ENCODE measurements at regions not wholly inside any gene's neighbourhood (a gene's known extent, or its start where the extent isn't known, plus 50 kb on each side); places are given as distances from the start of the nearest gene placed in this dataset.
A peak's percentile ranks its signal among the peaks of the same experiment; 100 is the strongest.

- TF ChIP-seq, protein P1, sequence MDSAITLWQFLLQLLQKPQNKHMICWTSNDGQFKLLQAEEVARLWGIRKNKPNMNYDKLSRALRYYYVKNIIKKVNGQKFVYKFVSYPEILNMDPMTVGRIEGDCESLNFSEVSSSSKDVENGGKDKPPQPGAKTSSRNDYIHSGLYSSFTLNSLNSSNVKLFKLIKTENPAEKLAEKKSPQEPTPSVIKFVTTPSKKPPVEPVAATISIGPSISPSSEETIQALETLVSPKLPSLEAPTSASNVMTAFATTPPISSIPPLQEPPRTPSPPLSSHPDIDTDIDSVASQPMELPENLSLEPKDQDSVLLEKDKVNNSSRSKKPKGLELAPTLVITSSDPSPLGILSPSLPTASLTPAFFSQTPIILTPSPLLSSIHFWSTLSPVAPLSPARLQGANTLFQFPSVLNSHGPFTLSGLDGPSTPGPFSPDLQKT (CRISPR knock-in tag; IDR thresholded peaks at IDR 0.05; ENCODE audit: borderline replicate concordance): no peak
- TF ChIP-seq ZKSCAN5 (CRISPR knock-in tag; IDR thresholded peaks at IDR 0.05): no peak
- no peak for TF ChIP-seq NPAS2 (CRISPR knock-in tag; IDR thresholded peaks at IDR 0.05; ENCODE audit: borderline replicate concordance)
- no peak for TF ChIP-seq ZNF234 (CRISPR knock-in tag; conservative IDR thresholded peaks at IDR 0.05)
- no peak for TF ChIP-seq NR2F1 (CRISPR knock-in tag; IDR thresholded peaks at IDR 0.05)
- peak; percentile 58 for TF ChIP-seq ZNF746 (CRISPR knock-in tag; IDR thresholded peaks at IDR 0.05)
- peak; percentile 12; the same call in 1 of the 2 replicates for TF ChIP-seq ZNF317 (CRISPR knock-in tag; IDR thresholded peaks at IDR 0.05)
- TF ChIP-seq THAP11 (CRISPR knock-in tag; IDR thresholded peaks at IDR 0.05): no peak
- peak; percentile 6; the same call in 1 of the 2 replicates for TF ChIP-seq PHF8 (CRISPR knock-in tag; IDR thresholded peaks at IDR 0.05)
- TF ChIP-seq HMGA1 (CRISPR knock-in tag; conservative IDR thresholded peaks at IDR 0.05): no peak
- 0 out of 2 replicates have a peak, but pooled peaks have one; percentile 51 for TF ChIP-seq HNRNPL (IDR thresholded peaks at IDR 0.05; ENCODE audit: low read depth, low read length)
- no peak for TF ChIP-seq PCBP1 (IDR thresholded peaks at IDR 0.05; ENCODE audit: borderline replicate concordance, low read depth, low read length)
These were observed 61.9 kb upstream of the CIBAR2 start (continued) for GRCh38 chr16:85173981-85174751.
